HG03432 (cell line): ENCODE measurements at regions not wholly inside any gene's neighbourhood (a gene's known extent, or its start where the extent isn't known, plus 50 kb on each side); places are given as distances from the start of the nearest gene placed in this dataset.

Experiments
- ATAC-seq: cut with Tn5 transposase; IDR thresholded peaks from one replicate; pipeline ENCODE4 v1.9.1; 2021; ENCODE audit warnings: mild to moderate bottlenecking, moderate library complexity; ENCODE audit not compliant: unreplicated experiment

DNA sequence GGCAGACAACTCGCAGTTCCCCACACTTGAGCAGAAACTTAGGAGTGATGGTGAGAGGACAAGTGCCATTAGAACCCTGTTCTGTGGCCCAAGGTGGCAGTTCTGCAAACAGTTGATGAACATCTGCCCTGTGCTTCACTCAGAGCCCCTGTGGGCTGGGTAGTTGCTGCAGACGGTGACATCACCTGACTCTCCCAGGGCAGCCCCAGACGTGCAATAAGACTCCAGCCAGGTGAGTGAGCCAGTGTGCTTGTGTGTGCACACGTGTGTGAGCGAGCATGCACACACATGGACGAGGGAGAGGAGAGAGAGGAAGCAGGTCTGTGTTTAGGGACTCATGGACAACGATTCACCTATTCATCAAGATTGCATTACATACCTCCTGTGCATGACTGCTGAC, 136.0 kb upstream of the GLI2 start:
- ATAC-seq: no peak

DNA sequence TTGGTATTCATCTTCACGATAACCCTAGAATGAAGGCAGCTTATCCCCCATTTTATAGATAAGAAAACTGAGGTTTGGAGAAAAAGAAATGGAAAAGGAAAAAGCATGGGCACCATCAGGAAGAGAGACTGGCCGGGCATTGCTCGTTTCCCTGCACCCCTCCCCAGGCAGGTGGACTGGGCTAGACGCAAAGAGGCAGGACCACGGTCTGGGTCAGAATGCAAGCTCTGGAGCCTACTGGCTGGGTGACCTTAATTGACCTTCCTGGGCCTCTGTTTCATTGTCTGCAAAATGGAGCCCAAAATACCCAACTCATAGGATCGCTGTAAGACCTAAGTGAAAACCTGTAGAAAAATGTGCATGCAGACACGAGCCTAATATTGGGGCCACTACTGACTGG, 135.3 kb upstream of the GLI2 start:
- no peak for ATAC-seq

DNA sequence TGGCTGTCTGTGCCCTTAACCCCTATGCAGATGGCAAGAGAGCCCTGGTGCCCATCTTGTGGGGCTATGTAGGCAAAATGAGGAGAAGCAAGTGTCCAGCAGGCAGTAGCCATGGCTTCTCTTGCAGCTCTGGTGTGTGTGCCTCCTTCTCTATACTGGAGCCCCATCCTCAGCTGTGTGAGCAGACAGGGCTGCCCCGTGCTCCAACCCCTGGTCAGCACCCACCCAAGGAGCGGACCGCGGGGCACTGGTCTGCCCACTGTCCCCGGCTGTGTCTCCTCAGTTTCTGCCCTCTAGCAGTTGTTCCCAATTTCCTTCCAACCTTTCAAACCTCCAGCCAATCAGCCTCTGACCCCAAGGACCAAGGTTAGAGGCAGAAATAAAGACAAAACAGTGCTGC, 134.9 kb upstream of the GLI2 start:
- no peak for ATAC-seq

DNA sequence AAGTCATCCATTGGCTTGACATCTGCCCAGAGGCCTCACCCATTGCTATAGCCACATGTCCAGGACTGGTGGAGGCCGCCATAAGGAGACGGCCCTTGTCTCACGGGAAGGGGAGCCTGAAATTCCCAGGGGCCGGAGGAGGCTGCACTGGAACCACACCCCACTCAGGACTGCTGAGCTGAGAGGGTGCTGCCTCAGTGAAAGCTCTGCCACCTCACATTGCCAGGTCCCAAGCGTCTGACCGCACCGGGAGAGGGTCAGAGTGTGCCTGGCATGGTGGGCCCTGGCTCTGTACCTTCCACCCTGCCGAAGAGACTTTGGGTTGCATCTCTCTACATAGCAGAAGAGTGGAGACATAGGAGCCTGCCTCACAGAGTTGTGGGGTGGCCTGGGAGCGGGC, 134.1 kb upstream of the GLI2 start:
- no peak for ATAC-seq

DNA sequence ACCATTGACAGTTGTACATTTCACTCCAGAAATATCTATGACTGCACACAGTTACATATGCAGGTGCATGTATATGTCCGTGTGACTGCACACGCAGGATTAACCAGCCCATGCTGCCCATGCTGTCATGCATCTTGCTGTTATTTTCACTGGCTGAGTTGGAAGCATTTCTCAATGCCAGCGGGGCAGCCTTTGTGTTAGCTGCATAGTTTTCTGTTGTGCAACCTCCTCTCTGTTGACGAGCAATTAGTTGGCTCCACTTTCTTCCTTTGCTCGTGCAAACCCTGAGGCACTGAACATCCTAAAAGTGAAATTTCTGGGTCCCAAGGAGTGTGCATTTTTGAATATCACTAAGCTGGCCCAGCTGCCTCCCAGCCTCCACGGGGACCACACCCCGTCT, 133.4 kb upstream of the GLI2 start:
- ATAC-seq: no peak

DNA sequence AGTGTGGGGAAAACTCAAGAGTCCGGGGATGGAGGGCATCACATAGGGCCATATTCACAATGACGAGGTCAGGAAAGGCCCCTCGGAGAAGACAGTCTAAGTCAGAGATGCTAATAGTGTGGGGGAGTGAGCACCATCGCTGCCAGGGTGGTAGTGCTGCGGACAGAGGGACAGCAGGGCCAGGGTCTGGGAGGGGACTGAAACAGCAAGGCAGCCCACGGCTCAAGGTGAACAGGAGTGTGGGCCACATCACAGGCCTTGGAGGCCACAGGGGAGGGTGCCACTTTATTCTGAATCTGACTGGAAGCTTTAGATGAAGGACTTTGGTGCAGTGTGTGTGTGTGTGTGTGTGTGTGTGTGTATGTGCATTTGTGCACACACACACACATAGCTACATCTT, 130.9 kb upstream of the GLI2 start:
- no peak for ATAC-seq

DNA sequence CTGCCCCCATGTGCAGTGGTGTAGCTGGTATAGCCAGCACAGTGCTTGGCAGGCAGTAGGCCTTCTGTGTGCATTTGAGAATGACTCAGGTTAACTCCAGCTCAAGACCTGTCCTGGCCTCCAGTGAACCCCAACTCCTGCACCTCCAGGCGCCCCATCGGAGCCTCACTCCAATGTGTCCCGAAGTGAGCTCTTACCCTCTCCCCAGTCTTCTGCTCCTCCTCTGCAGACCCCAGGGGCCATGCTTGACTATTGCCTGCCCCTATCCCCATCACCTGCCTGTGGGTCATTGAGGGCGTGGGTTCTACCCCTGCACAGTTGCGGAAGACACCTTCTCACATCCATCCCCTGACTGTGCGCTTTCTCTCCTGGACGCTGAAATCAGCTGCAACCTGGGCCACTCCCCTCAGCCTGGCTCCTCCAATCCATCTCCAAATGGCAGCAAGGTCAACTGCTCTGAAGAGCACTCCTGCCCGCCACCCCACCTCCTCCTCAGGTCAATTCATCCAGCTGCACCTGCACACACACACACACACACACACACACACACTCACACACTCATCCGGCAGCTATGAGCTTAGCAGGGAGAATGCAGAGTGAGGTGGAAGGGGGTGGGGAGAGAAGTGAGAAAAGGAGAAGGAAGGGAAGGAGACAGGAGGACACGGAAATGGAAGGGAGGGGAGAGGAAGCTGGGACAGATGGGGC, 130.3 kb upstream of the GLI2 start:
- ATAC-seq: no peak

DNA sequence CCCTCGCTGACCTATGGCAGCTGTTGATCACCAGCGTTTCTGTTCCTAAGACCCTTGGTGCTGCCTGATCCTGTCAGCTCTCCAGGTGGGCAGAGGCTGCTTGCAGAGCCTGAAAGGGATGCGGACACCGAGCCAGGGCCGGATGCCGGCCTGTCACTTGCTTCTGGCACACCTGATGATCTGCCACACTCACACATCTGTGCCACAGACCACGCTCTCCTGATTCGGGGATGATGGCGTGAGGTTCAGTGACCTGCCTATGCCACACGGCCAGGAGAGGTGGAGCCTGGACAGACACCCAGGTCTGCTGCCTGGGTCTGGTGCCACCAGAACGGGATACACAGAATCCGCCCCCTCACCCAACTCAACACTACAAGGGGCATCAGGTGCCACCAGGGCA, 129.4 kb upstream of the GLI2 start:
- ATAC-seq: no peak

DNA sequence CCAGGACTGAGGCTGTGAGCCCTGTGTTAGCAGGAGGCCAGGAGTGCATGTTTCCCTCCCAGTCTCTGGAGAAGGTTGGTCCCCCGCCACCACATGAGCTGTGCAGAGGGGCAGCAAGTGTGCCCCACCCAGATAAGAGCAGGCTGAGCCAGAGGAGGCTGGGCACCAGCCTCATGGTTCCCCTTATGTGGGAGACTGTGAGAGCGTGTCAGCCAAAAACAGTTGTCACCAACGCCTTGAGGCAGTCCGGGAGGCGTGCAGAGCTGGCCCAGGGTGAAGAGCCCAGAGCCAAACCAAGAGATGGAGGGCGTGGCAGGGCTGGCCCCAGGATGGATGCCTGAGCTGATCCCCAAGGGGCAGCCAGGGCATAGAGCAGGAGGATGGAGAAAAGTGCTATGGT, 128.7 kb upstream of the GLI2 start:
- ATAC-seq: no peak

DNA sequence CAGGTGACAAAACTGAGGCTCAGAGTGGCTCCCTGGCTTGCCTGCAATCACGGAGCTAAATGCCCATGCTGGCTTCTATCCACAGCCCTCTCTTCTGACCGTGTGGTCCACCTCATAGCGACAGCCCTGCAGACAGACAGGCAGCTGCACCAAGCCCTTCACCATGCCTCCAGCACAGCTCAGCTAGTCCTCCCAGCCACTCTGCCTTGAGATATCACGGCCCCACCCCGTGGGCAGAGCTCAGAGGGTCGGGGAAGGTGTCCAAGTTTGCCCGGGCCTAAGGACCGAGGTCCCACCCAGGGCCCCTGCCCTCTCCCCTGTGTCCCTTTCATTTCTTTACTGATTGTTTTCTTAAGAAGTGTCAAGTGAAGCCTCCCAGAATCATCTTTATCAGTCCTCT, 128.2 kb upstream of the GLI2 start:
- no peak for ATAC-seq

DNA sequence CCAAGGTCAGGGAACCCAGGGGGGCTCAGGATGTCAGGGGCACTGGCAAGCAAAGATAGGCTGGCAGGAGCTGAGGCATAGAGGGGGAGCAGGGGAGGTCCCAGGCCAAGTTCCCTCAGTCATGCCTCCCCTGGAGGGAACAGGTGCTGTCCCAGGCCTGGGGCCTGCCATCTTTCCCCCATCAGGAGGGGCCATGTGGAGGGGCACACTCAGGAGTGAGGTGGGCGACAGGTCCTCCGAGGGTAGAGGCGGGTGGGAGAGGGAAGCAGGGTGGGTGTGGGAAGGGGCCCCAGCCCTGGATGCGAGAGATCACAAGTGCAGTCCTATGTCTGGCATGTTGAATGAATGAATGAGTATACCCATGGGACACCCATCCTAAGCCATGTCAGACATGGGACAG, 127.7 kb upstream of the GLI2 start:
- no peak for ATAC-seq

DNA sequence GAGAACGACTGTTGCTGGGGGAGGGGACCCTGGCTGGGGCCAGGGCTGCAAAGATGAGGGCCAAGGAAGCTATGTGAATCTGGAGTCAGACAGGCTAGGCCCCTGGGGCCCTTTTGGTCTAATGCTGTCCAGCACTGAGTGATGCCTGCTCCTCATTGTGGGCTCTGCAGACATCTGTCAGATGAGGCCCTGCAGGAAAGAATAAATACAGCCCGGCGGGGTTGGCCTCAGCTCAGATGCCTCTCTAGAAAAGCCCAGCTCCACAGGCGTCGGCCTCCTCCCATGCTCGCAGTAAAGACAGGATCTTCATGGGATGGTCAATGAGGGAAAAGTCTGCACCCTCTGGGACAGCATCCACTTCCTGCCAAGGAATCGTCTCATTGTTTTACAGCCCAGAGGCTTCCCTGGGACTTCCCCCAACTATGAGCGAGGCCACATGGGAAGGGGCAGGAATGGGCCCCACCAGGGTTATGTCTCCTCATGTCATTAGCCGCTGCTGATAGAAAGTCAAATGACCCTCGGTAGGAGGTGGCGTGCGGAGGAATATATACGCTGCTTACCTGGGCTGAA, 125.8 kb upstream of the GLI2 start:
- ATAC-seq: no peak

DNA sequence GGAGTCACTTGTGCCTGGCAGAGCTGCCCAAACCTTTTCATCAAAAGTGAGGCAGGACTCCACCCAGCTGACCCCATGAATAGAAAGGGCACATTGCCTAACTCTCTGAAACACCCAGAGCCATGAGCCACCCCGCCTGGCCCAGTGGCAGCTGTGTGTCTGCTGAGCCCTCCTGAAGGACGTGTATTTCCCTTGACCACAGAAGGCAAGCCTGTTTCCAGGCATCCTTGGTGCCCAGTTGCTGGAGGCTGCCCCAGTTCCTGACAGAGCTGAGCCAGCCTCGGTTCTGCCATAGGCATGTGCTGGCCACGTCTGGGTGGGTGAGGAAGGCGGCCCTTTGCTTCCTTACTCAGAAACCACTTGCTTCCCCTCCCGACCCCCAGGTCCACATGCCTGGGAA, 124.7 kb upstream of the GLI2 start:
- no peak for ATAC-seq

DNA sequence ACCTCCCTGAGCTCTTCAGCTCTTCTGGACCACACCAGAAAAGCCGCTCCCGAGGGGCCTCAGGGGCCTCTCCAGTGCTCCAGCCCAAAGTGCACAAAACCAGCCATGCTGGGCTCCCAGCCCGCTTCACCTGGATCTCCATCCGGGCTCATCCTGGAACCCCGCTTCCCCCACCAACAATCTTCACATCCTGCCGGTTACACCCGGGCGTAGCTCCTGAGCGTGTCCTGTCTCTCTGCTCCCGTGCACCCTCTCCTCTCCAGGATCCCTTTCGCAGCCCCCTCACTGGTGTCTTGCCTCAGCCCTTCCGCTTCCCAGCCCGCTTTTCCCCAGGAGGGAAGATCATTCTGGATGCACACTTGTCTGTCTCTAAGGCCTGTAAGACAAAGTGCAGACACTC, 123.7 kb upstream of the GLI2 start:
- ATAC-seq: no peak

DNA sequence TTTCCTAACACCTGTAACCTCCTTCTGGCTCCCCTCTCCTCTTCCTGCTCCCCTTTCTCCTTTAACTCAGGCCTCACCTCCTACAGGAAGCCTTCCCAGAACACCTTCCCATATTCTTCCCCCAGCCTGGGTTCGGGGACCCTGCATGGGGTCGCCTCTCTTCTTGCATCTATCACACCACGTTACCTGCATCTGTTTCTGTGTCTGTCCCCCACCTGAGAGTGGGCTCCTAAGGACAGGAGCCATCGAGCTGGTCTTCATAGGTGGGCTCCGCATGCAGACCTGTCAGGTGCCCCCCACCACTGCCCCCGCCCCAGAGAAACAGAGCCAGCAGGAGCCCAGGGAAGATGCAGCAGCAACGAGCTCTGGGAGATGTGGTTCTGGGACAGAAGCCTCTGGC, 123.2 kb upstream of the GLI2 start:
- no peak for ATAC-seq

DNA sequence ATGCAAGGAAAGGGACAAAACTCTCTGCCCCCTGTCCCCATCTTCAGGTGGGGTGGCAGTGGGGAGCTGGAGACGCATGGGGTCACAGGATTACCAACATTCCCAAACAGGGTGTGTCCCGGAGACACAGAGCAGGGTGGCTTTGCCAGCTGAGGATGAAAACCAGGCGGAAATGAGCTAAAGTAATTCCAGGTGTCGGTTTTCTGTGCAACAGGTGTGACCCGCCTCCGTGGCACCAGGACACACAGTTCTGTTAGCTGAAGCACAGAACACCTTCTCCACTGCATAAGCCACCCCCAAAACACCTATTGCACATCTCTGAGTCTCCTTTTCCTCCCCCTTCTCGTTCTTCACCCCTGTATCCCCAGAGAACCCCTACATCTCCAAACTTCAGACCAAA, 122.7 kb upstream of the GLI2 start:
- no peak for ATAC-seq

DNA sequence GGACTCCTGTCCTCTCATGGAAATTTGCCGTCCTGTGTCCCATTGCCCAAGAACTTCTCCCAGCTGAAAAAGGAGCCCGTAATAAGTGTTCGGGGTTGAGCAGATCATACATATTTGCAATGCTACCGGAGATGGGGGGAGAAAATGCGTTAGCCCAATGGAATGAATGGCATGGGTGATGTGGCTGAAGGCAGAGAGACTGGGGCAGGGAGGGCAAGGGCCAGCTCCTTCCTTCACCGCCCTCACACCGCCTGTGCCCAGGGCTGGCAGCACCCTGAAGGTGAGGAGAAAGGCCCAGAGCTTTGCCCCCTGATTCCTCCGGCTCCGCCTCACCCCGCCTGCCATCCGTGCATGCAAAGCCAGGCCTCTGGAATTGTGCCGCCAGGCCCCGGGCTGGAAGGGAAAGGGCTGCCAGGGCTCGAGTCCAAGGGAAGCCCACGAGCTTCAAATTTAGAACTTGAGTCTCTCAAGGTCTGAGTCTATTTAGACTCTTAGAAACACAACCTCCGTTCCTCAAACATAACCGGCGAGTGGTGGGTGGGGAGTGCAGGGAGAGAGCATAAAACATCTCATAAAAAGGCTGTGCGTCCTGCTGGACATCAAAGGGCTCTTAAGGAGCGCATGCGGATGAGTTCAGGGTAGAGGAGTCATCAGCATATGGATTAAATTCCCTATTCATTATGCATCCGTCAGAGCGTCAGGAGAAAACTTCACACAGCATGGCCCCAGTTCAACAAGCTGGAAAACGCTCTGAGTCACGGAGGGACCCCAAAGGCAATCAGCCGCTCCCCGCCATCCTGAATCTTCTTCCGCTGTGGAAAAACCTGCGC, 121.7 kb upstream of the GLI2 start:
- no peak for ATAC-seq

DNA sequence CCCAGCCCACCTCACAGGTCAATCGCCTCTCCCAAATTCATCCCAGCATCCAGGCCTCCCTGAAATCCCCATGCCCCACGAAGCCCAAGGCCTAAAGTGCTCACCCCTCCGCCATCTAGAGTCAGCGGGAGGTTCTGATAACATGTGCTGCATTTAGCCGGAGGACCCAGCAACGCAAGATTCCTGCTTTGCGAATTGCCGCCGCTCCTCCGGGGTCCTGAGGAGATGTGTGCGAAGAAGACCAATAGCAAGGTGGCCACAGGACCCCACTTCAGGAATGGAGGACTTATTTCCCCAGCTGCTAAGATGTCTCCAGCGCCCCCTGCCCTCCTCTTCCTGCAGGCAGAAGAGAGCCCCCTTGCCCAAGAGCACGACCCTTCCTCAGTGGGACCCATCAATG, 120.8 kb upstream of the GLI2 start:
- no peak for ATAC-seq

DNA sequence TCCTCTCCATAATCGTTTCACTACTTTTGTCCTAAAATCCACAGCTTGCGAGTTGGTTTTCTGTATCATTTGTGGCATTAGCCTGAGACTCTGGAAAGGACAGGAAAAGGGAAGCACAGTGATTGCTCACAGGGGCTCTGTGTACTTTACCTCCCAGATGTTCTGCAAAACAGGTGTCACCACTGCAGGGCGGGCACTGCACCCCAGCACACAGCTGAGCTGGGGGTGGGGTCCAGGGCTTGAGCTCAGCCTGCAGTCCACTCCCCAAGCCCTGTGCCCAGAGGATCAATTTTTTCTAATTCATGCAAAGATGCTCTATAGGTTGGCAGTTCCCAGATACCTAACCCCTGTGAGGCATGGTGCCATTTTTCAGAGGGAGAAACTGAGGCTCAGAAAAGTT, 119.4 kb upstream of the GLI2 start:
- ATAC-seq: no peak

DNA sequence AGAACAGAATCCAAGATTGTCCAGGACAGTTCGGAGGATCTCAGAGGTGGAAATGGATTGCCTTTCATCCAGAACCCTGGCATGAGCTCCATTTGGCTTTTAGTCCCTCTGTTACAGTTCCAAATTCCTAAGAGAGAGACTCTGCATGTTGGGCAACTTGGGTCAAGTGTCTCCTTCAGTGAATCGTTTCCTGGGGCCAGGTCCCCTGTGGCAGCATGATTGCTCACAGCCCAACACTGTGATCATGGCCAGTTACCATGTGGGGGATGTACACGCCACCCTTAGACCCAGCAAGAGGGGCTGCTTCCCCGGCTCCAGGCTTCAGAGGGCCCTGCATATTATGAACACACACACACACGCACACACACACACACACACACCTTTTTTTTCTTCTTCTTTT, 118.6 kb upstream of the GLI2 start:
- ATAC-seq: no peak

DNA sequence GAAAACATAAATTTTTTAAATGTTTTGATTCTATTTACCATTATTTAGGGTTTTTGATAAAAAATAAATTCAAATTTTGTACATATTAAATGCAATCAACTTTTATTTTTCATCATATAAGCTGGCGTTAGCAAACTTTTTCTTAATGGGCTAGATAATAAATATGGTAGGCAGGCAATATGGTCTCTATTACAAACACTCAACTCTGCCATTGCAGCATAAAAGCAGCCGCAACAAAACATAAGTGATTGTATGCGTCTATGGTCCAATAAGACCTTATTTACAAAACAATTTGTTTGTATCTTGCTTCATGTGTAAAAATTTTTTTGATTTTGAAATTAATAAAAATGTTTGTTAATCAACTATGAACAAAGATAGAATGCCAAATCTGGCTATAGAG, 116.8 kb upstream of the GLI2 start:
- ATAC-seq: no peak

DNA sequence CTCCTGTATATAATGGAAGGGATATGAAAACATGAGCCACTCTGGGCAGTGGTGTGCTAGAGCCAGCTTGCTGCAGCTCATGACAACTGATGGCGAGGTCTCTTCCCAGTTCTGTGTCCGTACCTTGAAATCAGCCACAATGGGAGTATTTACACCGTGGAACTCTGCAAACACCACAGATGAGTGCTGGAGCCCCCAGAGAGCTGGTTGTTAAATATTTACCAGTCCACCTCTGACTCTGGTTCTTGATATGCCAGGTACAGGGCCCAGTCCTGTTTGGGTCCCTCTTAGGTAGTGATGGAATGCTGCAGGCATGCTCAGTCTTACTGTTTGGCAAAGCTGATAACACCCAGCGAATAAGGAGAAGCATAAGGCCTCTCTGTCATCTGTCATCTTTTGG, 116.1 kb upstream of the GLI2 start:
- no peak for ATAC-seq
